PC-3 (cell line): ENCODE measurements at regions not wholly inside any gene's neighbourhood (a gene's known extent, or its start where the extent isn't known, plus 50 kb on each side); places are given as distances from the start of the nearest gene placed in this dataset.

Experiments
- ATAC-seq: fragments of 200-7000 bp; cut with Tn5 transposase; 2 replicates; pipeline ENCODE4 v1.9.1; 2020; ENCODE audit warnings: mild to moderate bottlenecking, moderate library complexity
- BruUV-seq: library from RNA; stranded (reverse); fragments of 400-500 nt; replicated peaks from 2 replicates; lab custom pipeline; 2021; lab: Mats Ljungman, UMichigan
- CTCF ChIA-PET: fragments of 300-600 bp; sonication (Branson Sonifier 250); formaldehyde crosslinking; loops from one replicate; lab custom pipeline; 2022; ENCODE audit warnings: antibody characterized with exemption; lab: Charles Lee
- POLR2A ChIA-PET: fragments of 300-600 bp; sonication (Branson Sonifier 250); formaldehyde crosslinking; loops from one replicate; lab custom pipeline; 2022; ENCODE audit warnings: antibody characterized with exemption; ENCODE audit not compliant: unreplicated experiment; lab: Charles Lee
- DNase-seq: peaks from one replicate; pipeline ENCODE4 v3.0.0-alpha.2; 2015
- H2AFZ ChIP-seq: fragments of 300-600 bp; sonication (generic); 2 replicates; pipeline ENCODE4 v1.6.0; 2016; ENCODE audit warnings: antibody characterized with exemption, low read length
- H3F3A ChIP-seq: fragments of 300-600 bp; sonication (generic); one replicate; pipeline ENCODE4 v1.6.0; 2017; ENCODE audit warnings: antibody characterized with exemption, low read length, control low read depth, mild to moderate bottlenecking; ENCODE audit not compliant: unreplicated experiment
- H3K27ac ChIP-seq: fragments of 300-600 bp; sonication (generic); 2 replicates; pipeline ENCODE4 v1.5.1; 2016; ENCODE audit warnings: mild to moderate bottlenecking, low read length
- H3K27me3 ChIP-seq: fragments of 300-600 bp; sonication (generic); 2 replicates; pipeline ENCODE4 v1.6.1; 2016; ENCODE audit warnings: low read length, mixed read lengths
- H3K36me3 ChIP-seq: fragments of 300-600 bp; sonication (generic); 2 replicates; pipeline ENCODE4 v1.6.1; 2016; ENCODE audit warnings: low read depth, mixed run types, low read length, mixed read lengths
- H3K4me1 ChIP-seq: fragments of 300-600 bp; sonication (generic); 2 replicates; pipeline ENCODE4 v1.5.1; 2016; ENCODE audit warnings: low read length; ENCODE audit not compliant: insufficient read depth
- H3K4me2 ChIP-seq: fragments of 300-600 bp; sonication (generic); 2 replicates; pipeline ENCODE4 v1.6.0; 2016; ENCODE audit warnings: low read length
- H3K4me3 ChIP-seq: fragments of 300-600 bp; sonication (generic); 2 replicates; pipeline ENCODE4 v1.5.1; 2016; ENCODE audit warnings: mild to moderate bottlenecking, low read length, mixed read lengths
- H3K79me2 ChIP-seq: fragments of 300-600 bp; sonication (generic); 2 replicates; pipeline ENCODE4 v1.6.1; 2017; ENCODE audit warnings: low read length, mixed read lengths
- H3K9ac ChIP-seq: fragments of 300-600 bp; sonication (generic); 2 replicates; pipeline ENCODE4 v1.6.0; 2016; ENCODE audit warnings: mild to moderate bottlenecking, low read length
- H3K9me2 ChIP-seq: fragments of 300-600 bp; sonication (generic); replicated peaks from 2 replicates; pipeline ENCODE4 v1.6.1; 2016; ENCODE audit warnings: mixed run types, low read length, mixed read lengths
- H3K9me3 ChIP-seq: fragments of 300-600 bp; sonication (generic); 2 replicates; pipeline ENCODE4 v1.6.1; 2016; ENCODE audit warnings: low read length, mixed read lengths
- H4K20me1 ChIP-seq: fragments of 300-600 bp; sonication (generic); 2 replicates; pipeline ENCODE4 v1.6.1; 2016; ENCODE audit warnings: low read length, mixed read lengths
- CTCF ChIP-seq: fragments of 300-600 bp; sonication (generic); conservative IDR thresholded peaks from 2 replicates; pipeline ENCODE4 v1.5.1; 2017; ENCODE audit warnings: antibody characterized with exemption, low read depth, mild to moderate bottlenecking, low read length
- EZH2 ChIP-seq: fragments of 300-600 bp; sonication (generic); IDR thresholded peaks from one replicate; pipeline ENCODE4 v1.6.1; 2017; ENCODE audit warnings: antibody characterized with exemption, mild to moderate bottlenecking, low read length; ENCODE audit not compliant: unreplicated experiment
- EZH2phosphoT487 ChIP-seq: fragments of 300-600 bp; sonication (generic); IDR thresholded peaks from 2 replicates; pipeline ENCODE4 v1.6.1; 2018; ENCODE audit warnings: mild to moderate bottlenecking, antibody characterized with exemption, low read length, borderline replicate concordance
- intact Hi-C: fragments of 100-400 bp; cut with micrococcal nuclease; formaldehyde crosslinking; loops from 2 replicates; pipeline ENCODE4 v1.9.0; 2023

- intact Hi-C loops: no loop called here
- H3F3A ChIP-seq: peaks cover 6% of the 10 kb centered on the region
Measured at GRCh38 chr10:59962756-59963155, 56.4 kb upstream of the CCDC6 start.

GRCh38 chr10:59960751-59961150, 54.4 kb upstream of the CCDC6 start:
- Histone ChIP-seq H3K79me2 (no peaks in the 10 kb centered on the region), H3K27ac (no peak overlapping the region), H3K36me3 (no peaks in the 10 kb centered on the region), H3K4me1 (peaks cover 15% of the 10 kb centered on the region), H2AFZ (no peak overlapping the region), H3K9me2 (no peaks in the 10 kb centered on the region), H3F3A (peaks cover 6% of the 10 kb centered on the region), H3K27me3 (no peaks in the 10 kb centered on the region), H3K4me3 (no peak overlapping the region), H3K4me2 (no peak overlapping the region), H3K9me3 (no peaks in the 10 kb centered on the region), H3K9ac (no peak overlapping the region), H4K20me1 (no peaks in the 10 kb centered on the region)
- TF ChIP-seq EZH2phosphoT487 (no peak), CTCF (no peak), EZH2 (no peak)
- ChIA-PET POLR2A (no interaction called here), CTCF (no interaction called here)
- intact Hi-C loops: no loop called here
- no peak for ATAC-seq
- BruUV-seq: no TSS peak
- DNase-seq: no peak

More at GRCh38 chr10:59962756-59963155, 56.4 kb upstream of the CCDC6 start:
- H3K9ac ChIP-seq: no peak overlapping the region
- H2AFZ ChIP-seq: no peak overlapping the region
- ATAC-seq (no peak), DNase-seq (no peak)
- POLR2A ChIA-PET: interaction anchor here (0.5 kb wide), 1 partner anchor 123 kb away, joined by 4 read pairs; no protein-coding TSS in a partner anchor
- H3K4me1 ChIP-seq: peaks cover 33% of the 10 kb centered on the region
- no peak overlapping the region for H3K4me2 ChIP-seq
- no peaks in the 10 kb centered on the region for H3K27me3 ChIP-seq
- H3K9me2 ChIP-seq: no peaks in the 10 kb centered on the region
- BruUV-seq: no TSS peak
- CTCF ChIA-PET: no interaction called here
- no peak overlapping the region for H3K4me3 ChIP-seq
- H3K79me2 ChIP-seq: no peaks in the 10 kb centered on the region
- no peaks in the 10 kb centered on the region for H3K9me3 ChIP-seq
- H3K36me3 ChIP-seq: no peaks in the 10 kb centered on the region
- no peak overlapping the region for H3K27ac ChIP-seq
- H4K20me1 ChIP-seq: no peaks in the 10 kb centered on the region
- no peak for TF ChIP-seq EZH2

- H3K4me2 ChIP-seq: no peak overlapping the region
- H3K79me2 ChIP-seq: no peaks in the 10 kb centered on the region
- ChIA-PET CTCF (no interaction called here), POLR2A (no interaction called here)
- no peak for TF ChIP-seq CTCF
- TF ChIP-seq EZH2: no peak
- no peak for TF ChIP-seq EZH2phosphoT487
- peaks cover 7% of the 10 kb centered on the region for H3K4me1 ChIP-seq
- H3K4me3 ChIP-seq: no peak overlapping the region
- H3F3A ChIP-seq: peaks cover 3% of the 10 kb centered on the region
- no peaks in the 10 kb centered on the region for H4K20me1 ChIP-seq
- ATAC-seq (no peak), DNase-seq (no peak)
- no peak overlapping the region for H2AFZ ChIP-seq
- intact Hi-C loops: no loop called here
- no peaks in the 10 kb centered on the region for H3K36me3 ChIP-seq
- no peaks in the 10 kb centered on the region for H3K27me3 ChIP-seq
- H3K9ac ChIP-seq: no peak overlapping the region
- H3K27ac ChIP-seq: no peak overlapping the region
- H3K9me3 ChIP-seq: no peaks in the 10 kb centered on the region
- H3K9me2 ChIP-seq: no peaks in the 10 kb centered on the region
- BruUV-seq: no TSS peak
Measured at GRCh38 chr10:59959504-59960018, 53.2 kb upstream of the CCDC6 start.
